ENCODE measurements at regions not wholly inside any gene's neighbourhood (a gene's known extent, or its start where the extent isn't known, plus 50 kb on each side); places are given as distances from the start of the nearest gene placed in this dataset.

- no peak for TF ChIP-seq MXI1 (IDR thresholded peaks at IDR 0.05; ENCODE audit: low read depth, low read length)
- TF ChIP-seq ELF1 (IDR thresholded peaks at IDR 0.05): no peak
- no peak for TF ChIP-seq IRF3 (IDR thresholded peaks at IDR 0.05; ENCODE audit: low read depth, low read length)
- no peak for TF ChIP-seq CTCF (IDR thresholded peaks at IDR 0.05)
- no peak for TF ChIP-seq MEF2A (IDR thresholded peaks at IDR 0.05; ENCODE audit: borderline replicate concordance, low read depth)
- TF ChIP-seq YY1 (IDR thresholded peaks at IDR 0.05; ENCODE audit: low read depth): no peak
- TF ChIP-seq NRF1 (IDR thresholded peaks at IDR 0.05; ENCODE audit: low read depth, low read length): no peak
- no peak for TF ChIP-seq MAX (IDR thresholded peaks at IDR 0.05; ENCODE audit: low read depth)
Observed at GRCh38 chr1:42089246-42089645, 64.0 kb upstream of the GUCA2B start.

GRCh38 chr1:42086146-42086545, 67.1 kb upstream of the GUCA2B start:
- no peak for TF ChIP-seq USF2 (IDR thresholded peaks at IDR 0.05; ENCODE audit: borderline replicate concordance, low read depth, low read length)
- TF ChIP-seq EP300 (IDR thresholded peaks at IDR 0.05; ENCODE audit: borderline replicate concordance in 1 of 2, low read depth in 1 of 2, low read length in 1 of 2): no peak
- TF ChIP-seq YY1 (IDR thresholded peaks at IDR 0.05; ENCODE audit: low read depth): no peak
- no peak for TF ChIP-seq MEF2A (IDR thresholded peaks at IDR 0.05; ENCODE audit: borderline replicate concordance, low read depth)
- no peak for TF ChIP-seq MXI1 (IDR thresholded peaks at IDR 0.05; ENCODE audit: low read depth, low read length)
- TF ChIP-seq RFX5 (IDR thresholded peaks at IDR 0.05; ENCODE audit: low read length): no peak
- no peak for TF ChIP-seq ZBTB33 (IDR thresholded peaks at IDR 0.05; ENCODE audit: borderline replicate concordance, low read depth)
- TF ChIP-seq IRF3 (IDR thresholded peaks at IDR 0.05; ENCODE audit: low read depth, low read length): no peak
- TF ChIP-seq RXRA (IDR thresholded peaks at IDR 0.05; ENCODE audit: borderline replicate concordance, low read depth): no peak
- TF ChIP-seq USF1 (IDR thresholded peaks at IDR 0.05; ENCODE audit: borderline replicate concordance, low read depth): no peak
- TF ChIP-seq ELF1 (IDR thresholded peaks at IDR 0.05): no peak
- Histone ChIP-seq H3K9me3 (peaks cover 15% of the 10 kb centered on the region), H3K9ac (no peak overlapping the region), H3K27ac (ENCODE audit: low read depth in 2 of 2, low read length in 1 of 2) (no peak overlapping the region), H3K9me2 (no peaks in the 10 kb centered on the region; the same call in 1 of the 2 replicates), H3K4me1 (ENCODE audit: control insufficient read depth in 1 of 2, insufficient read depth in 2 of 2, low read depth in 1 of 2, low read length in 1 of 2) (no peaks in the 10 kb centered on the region; a peak in 1 of 4 replicates), H3F3A (replicated peaks; ENCODE audit: insufficient read depth) (no peaks in the 10 kb centered on the region), H3K27me3 (ENCODE audit: insufficient read depth) (no peaks in the 10 kb centered on the region), H2AFZ (ENCODE audit: low read depth) (no peak overlapping the region), H4K20me1 (ENCODE audit: insufficient read depth) (no peaks in the 10 kb centered on the region), H3K36me3 (replicated peaks in 1 of 2; ENCODE audit: control insufficient read depth in 1 of 2, insufficient read depth in 2 of 2, low read length in 1 of 2) (no peaks in the 10 kb centered on the region), H3K4me3 (ENCODE audit: low read depth in 2 of 2, low read length in 1 of 2) (no peak overlapping the region), H3K79me2 (ENCODE audit: insufficient read depth) (no peaks in the 10 kb centered on the region), H3K4me2 (no peak overlapping the region)
- CTCF ChIA-PET: no interaction called here
- POLR2A ChIA-PET: no interaction called here
- DNase-seq: no peak

More at GRCh38 chr1:42089246-42089645, 64.0 kb upstream of the GUCA2B start:
- Histone ChIP-seq H3K9me3 (peaks cover 15% of the 10 kb centered on the region), H3K4me1 (ENCODE audit: control insufficient read depth in 1 of 2, insufficient read depth in 2 of 2, low read depth in 1 of 2, low read length in 1 of 2) (no peaks in the 10 kb centered on the region), H3K9me2 (no peaks in the 10 kb centered on the region), H2AFZ (ENCODE audit: low read depth) (no peak overlapping the region), H3F3A (replicated peaks; ENCODE audit: insufficient read depth) (no peaks in the 10 kb centered on the region), H4K20me1 (ENCODE audit: insufficient read depth) (no peaks in the 10 kb centered on the region), H3K9ac (no peak overlapping the region), H3K27ac (ENCODE audit: low read depth in 2 of 2, low read length in 1 of 2) (no peak overlapping the region), H3K27me3 (ENCODE audit: insufficient read depth) (no peaks in the 10 kb centered on the region), H3K4me3 (ENCODE audit: low read depth in 2 of 2, low read length in 1 of 2) (no peak overlapping the region), H3K79me2 (ENCODE audit: insufficient read depth) (no peaks in the 10 kb centered on the region), H3K4me2 (no peak overlapping the region), H3K36me3 (replicated peaks in 1 of 2; ENCODE audit: control insufficient read depth in 1 of 2, insufficient read depth in 2 of 2, low read length in 1 of 2) (no peaks in the 10 kb centered on the region)
- no peak for DNase-seq
- CTCF ChIA-PET: no interaction called here
- POLR2A ChIA-PET: no interaction called here
- 14% methylated on average over 2 of the region's 2 CpGs for WGBS (ENCODE audit: low lambda C conversion rate)
